GM19351 (cell line): ENCODE measurements at regions not wholly inside any gene's neighbourhood (a gene's known extent, or its start where the extent isn't known, plus 50 kb on each side); places are given as distances from the start of the nearest gene placed in this dataset.

ENCODE experiments used
- ATAC-seq: cut with Tn5 transposase; IDR thresholded peaks from one replicate; pipeline ENCODE4 v1.9.1; 2021; ENCODE audit warnings: mild to moderate bottlenecking, moderate library complexity; ENCODE audit not compliant: unreplicated experiment

DNA sequence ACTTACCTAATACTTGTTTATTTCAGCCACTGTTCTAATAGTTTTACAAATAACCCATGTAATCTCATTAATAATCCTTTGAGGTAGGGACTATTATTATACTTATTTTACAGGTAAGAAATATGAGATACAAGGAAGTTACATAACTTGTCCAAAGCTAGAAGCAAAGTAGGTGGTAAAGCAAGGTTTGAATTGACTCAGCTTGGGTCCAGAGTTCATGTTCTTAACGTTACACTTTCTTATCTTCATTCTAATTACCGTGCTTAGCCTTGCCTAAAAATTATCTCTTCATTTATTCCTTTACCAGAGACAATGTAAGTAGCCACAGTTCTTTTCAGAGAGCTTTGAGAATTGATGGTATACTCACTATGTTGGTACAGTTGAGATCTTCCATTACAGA lies 743.6 kb downstream of the KCNJ3 start:
- ATAC-seq, result no peak

DNA sequence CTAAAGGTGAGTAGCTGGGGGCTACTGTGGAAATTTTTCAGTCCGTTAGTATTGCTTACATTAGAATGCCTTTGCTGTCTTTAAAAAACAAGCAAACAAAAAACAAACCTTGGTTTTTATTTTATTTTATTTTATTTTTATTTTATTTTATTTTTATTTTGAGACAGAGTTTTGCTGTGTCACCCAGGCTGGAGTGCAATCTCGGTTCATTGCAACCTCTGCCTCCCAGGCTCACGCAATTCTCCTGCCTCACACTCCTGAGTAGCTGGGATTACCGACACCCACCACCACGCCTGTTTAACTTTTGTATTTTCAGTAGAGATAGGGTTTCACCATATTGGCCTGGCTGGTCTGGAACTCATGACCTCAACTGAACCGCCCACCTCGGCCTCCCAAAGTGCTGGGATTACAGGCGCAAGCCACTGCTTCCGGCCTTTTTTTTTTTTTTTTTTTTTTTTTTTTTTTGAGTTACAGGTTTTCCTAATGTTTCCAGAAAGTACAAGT lies 732.6 kb downstream of the KCNJ3 start:
- no peak for ATAC-seq

DNA sequence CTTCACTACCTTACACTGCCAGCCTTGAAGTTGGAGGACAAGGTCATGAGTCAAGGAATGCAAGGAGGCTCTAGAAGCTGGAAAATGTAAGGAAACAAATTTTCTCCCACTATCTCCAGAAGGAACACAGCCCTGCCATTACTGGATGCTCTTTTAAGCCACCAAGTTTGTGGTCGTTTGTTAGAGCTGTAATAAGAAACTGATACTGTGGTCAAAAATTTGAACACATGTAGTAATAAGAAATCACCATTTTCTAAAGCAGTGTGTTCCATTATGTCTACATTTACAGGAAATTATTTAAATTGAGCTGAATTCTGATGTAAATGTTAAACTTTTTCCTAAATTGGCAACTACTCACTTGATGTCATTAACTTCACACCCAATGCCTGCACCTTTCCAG lies 729.0 kb downstream of the KCNJ3 start:
- no peak for ATAC-seq

DNA sequence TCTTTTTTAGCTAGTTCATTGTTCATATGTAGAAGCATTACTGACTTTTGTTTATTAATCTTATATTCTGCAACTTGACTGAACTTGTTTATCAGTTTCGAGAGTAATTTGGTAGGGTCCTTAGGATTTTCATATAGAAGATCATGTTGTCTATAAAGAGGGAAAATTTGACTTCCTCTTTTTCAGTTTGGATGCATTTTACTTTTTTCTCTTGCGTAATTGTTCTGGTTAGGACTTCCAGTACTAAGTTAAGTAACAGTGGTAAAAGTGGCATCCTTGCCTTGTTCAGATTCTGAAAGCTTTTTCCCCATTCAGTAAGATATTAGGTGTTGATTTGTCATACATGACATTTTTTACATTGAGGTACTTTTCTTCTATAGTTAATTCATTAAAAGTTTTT lies 726.0 kb downstream of the KCNJ3 start:
- ATAC-seq, result no peak

DNA sequence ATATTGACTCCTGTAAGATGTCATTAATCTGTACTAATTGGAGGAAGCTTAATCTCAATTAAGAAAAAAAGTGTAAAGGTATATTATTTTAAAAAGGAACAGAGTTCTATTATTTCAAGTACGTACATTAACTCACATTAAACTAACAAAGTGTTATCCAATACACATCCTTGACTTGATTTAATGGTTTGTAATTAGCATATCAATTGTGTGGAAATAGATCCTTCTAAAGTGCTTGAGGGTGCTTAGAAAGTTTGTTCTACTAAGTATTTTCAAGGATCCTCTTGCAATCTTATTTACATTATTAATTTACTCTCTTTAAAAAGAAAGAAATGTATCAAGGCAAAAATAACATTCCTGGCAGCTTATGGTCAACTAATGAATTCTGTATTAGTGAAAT lies 720.3 kb downstream of the KCNJ3 start:
- no peak for ATAC-seq

DNA sequence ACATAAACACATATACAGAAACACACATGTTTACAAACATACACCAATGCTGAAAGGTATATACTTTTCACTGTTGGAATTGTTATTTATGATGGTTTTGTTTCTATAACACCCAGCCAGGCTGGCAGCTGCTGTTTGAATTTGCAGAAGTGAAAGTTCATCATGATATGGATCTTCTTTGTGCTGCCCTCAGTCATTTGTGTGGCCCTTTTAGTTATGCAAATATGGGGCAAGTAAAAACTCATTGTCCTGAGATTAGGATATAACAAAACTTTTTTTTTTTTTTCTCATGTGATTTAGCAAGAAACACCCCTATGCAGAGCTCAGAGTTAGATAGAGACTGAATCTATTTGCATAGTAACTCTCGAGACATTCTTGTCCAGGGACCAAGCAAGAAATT lies 714.1 kb downstream of the KCNJ3 start:
- peak; percentile 96 for ATAC-seq

DNA sequence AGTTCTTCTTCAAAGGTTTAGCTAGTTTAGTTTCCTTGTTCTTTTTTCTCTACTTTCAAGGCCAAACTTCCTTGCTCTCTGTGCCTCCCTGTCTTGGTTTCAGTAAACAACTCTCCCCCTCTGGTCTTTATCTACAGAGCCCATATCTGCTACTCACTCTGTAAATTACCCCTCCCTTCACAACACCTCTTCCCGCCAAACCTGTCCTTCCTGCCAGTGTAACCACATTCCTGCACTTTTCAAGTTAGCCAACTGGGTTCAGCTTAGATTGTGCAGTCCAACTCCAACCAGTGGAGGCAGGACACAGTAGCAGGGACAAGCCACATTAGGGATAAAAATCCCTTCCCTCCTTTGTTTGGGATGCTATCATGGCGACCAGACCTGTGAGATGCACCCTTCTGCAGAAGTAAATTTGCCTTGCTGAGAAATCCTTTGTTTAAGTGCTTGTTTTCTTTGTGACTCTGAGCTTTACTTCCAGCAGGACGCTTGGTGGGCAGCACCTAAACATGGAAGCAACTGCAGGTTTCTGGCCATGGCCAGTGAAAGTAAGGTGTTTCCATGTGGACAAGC lies 706.0 kb downstream of the KCNJ3 start:
- ATAC-seq, result no peak

DNA sequence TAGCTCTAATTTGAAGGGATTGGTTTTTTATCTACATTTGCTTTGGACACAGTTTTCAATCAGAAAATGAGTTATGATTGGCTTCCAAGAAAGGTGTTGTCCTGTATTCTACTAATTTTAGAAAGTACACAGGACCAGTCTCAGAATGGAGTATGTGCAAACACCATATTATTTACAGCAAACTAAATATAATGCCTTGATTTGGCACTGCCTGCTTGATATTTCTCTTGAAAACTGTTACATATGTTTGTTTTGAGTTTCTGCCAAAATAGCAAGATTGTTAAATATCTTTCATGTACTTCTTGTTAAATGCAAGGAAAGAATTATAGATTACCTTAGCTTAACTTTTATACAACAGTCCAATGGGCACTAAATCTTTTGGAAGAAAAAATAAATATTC lies 694.9 kb downstream of the KCNJ3 start:
- no peak for ATAC-seq

DNA sequence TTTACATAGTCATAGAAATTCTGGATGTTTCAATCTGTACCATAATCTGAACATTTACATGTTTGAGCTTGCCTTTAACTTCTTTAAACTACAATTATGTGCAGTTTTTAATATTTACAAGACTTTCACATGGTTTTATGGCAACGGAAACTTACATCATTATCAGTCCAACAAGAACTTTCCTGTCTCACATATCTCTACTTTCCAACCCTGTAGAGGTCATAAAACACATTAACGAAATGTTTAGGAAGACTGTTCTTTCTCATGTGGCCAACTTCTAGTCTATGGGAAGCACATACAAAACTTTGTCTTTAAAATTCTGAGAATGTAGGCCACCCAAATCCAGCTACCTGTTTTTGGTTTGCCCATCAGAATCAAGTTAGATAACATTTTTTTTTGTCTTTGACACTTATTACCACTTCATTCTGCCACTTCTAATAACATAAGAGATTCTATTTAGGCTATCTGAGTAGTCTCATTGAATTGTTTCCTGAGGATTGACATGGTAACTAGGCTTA lies 693.2 kb downstream of the KCNJ3 start:
- no peak for ATAC-seq

DNA sequence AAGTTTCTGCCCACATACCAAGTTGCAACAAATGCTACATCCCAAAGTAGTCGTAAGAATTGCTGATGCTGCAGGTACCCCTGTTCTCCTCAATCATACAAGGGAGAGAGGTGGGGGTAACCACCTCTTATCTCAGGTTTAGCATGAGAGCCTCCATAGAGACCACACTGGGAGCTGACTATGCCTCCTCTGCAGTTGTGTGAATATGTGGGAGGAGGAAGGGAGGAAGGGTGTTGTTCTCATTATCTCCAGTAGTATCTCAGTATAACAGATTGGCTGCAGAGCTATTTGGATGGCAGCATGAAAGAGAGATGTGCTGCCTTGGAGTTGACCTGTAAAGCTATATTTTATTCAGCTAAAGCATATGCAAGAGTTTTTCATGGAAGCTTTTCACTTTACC lies 690.7 kb downstream of the KCNJ3 start:
- ATAC-seq, result no peak

DNA sequence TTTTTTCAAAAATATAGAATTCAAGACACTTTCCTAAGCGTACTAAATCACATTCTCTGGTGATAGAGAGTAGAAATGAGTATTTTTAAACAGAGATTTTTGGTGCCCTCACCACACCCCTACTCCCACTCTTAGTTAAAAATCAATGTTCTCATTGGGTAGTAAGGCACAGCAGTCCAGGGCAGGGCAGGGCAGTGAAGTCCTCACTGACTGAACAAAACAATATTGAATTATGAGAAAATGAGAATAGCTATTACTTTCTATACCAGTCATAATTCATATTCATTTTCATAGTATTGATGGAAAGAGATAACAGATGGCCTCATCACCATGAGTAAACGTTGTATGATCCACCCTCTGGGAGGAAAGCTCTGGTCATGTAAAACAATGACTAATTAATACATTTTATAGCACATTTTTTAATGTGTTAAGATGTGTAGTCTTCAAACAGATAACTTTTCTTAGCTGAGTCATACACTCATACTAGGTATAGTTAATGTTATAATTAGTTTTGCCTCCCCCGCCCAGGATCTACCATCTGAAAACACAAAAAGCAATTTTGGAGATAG lies 686.1 kb downstream of the KCNJ3 start:
- ATAC-seq, result no peak

DNA sequence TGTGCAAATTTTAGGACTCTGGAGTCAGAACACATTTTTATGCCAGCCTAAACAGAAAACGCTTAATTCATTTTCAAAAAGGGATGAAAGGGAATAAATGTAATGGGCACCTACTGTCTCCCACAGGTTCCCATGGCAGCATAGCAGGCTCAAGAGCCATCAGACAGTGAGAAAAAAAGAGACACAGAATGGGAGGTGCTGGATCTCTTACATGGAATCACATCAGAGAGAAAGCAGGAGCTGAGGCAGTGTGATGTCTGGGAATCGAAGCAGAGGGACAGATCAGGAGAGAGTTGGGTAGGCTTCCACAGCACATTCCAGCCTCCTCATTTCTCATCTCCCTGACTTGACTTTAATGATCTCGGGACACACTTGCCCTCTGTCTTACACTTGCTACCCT lies 684.3 kb downstream of the KCNJ3 start:
- ATAC-seq, result no peak

DNA sequence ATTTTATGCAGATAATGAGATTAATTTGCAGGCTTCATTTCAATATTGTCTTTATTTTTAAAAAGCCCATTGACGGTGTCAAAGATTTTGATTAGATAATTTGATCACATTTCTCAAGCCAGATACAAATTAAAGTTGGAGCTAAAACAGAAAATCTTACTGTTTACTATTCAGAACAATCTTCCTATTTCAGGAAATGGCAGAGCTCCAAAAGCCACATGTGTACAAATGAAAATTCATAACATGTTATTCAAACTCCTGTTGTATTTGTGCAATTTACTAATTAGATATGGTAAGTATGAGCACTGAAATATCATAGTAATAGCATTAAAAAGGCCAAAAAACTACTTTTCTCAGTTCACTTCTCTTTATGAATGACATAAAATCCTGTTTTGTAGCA lies 682.9 kb downstream of the KCNJ3 start:
- ATAC-seq, result no peak

DNA sequence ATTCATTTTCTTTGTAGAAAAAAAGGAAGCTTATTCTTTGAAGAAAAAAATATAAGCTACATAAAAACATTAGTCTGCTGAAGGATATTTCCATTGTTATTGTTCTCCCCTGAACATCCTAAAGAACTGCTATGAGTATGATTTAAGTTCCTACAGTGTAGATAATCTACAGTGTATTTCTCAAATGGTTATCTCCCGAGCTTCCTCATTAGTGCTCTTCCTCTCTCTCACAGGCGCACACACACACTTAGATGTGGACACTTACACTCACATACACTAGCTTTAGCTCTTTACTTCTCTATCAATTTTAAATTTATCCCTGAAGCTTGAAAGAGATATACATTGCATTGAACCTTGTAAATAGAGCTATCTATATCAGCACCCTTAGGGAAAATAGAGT lies 681.0 kb downstream of the KCNJ3 start:
- no peak for ATAC-seq

DNA sequence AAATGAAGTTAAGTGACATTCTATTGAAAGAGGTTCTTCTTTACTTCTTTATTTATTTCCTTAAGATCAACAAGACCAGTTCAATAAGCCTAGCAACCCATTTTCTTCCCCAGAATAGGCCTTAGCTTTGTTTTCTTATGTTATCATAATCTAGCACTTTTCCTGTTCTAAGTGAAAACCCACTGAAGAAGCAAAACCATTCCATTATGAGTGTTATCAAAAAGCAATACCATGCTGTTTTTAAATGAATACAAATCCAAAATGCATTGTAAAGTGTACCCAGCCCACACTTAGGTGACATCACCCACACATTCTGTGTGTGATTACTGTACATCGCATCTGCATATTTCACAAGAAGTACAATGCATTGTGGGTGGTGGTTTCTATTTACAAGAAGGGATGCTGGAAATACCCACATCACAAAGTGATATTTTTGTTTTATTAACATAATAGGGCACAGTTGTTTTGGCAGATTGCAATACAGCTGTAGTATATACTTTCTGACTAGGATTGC lies 679.5 kb downstream of the KCNJ3 start:
- peak; percentile 71 for ATAC-seq

DNA sequence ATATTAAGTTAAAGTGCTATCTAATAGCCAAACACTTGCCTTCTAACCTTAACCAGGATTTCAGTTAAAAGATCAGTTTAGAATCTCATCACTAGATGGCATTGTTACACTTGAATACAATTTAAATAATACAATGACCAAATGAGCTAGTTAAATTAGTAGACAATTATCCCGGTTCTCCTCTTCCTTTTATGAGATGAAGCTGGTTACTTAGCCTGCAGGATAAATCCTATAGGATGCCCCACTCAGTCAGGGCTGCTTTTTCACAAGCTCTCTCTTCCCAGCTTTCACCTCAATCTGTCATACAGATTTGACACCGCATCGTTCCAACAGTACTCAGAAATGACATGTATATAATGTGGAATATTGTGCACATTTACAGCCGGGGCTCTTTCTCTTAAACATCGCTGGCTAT lies 678.8 kb downstream of the KCNJ3 start:
- peak; percentile 56 for ATAC-seq

DNA sequence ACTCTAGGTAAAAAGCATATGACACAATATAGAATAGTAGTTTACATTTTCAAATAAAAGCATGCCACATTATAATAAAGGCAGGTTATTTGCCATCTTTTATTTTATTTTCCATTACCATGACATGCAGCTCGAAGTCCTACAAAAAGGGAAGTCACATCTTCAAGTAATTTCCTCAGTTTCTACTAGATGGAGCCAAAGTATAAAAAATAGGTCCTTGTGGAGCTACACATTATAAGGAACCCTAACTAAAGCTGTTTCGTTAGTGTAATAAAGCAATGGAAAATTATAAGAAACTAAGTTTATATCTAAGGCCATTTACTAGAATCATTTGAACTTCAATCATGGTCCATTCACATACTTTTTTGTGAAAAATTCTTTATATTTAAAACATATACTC lies 674.5 kb downstream of the KCNJ3 start:
- no peak for ATAC-seq

DNA sequence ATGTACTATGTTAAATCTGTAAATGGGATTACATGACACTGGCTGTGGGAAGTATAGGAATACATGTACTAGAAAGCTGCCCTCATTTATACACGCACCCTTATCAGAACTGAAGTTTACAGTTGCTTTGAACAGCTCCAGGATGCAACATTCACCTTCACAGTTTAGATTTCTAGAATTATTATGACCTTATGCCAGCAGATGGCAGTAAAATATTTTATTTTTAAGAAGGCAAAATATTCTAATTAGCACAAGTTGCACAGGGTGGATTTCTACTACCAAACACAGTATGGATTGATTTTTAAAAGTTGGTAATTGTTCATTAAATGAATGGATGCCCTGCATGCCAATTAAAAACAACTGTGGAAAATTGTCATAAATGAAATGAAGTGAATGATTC lies 670.4 kb downstream of the KCNJ3 start:
- peak; percentile 59 for ATAC-seq

DNA sequence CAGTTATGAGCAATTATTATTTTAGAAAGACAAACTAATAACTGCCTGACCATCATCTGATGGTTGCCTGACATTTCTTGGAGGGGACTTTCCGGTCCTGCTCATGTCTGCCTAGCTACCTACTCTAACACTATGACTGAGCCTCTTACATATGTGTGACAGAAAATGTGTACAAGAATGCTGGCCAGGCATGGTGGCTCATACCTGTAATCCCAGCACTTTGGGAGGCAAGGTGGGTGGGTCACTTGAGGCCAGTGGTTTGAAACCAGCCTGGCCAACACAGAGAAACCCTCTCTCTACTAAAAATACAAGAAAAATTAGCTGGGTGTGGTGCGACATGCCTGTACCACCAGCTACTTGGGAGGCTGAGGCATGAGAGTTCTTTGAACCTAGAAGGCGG lies 666.3 kb downstream of the KCNJ3 start:
- ATAC-seq, result no peak

DNA sequence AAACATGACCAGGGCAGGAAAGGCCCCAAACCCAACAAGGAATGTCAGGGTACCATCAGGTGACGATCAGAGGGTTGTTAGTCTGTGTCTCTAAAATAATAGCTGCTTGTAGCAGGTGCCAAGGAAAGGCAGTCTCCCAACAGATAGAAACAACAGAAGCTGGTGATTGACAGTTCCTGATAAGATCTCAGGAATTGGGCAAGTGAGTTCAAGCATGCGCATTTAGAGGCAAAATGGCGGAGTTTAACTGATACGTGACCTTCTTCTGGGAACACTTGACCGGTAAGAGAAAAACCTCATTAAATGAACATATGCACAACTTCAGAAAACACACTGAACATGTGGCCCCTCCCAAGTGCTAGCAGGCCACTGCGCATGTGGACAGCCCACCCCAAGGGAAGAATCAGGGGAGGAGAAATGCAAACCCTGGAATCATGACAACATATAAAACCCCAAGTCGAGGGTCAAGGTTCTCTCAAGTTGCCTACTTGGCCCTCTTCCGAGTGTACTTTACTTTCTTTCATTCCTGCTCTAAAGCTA lies 664.9 kb downstream of the KCNJ3 start:
- ATAC-seq, result no peak

DNA sequence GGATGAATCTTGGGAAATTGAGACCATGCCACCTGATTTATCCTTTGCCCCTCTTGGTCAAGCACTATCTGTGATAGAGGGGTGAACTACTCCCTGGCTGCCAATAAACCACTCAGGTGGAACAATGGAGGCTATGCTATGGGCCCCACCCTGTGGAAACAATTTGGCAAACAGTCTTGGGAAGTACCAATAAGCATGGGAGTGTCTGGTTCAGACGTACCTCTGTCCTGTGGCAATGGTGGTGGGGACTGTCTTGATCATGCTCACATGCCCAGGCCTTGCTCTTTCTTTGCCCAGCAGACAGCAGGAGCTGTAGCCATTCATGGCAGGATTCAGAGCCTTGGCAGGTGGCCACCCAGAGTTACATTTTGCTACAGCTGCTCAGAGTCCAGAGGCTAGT lies 658.7 kb downstream of the KCNJ3 start:
- ATAC-seq, result no peak

DNA sequence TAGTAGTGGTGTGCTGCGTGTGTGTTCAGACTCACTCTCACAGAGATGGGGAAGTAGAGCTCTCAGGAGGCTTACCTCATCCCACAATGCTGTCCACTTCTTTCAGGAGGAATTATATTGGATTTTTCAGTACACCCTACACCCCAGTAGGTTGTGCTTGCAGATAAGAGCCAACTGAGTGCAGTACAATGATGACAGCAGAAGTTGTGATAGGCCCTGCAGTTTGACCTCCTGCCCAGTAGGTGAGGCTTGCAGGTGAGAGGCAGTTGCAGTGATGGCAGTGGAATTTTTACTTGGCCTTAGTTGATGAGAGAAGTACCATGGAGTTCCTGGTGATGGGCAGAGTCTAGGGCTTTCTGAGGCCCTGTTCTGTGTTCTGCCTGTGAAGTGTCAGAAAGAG lies 657.8 kb downstream of the KCNJ3 start:
- ATAC-seq, result no peak
